GM23248 (cell line): ENCODE measurements at regions not wholly inside any gene's neighbourhood (a gene's known extent, or its start where the extent isn't known, plus 50 kb on each side); places are given as distances from the start of the nearest gene placed in this dataset.

Experiments used
- EZH2 ChIP-seq: fragments of 200-600 bp; sonication (generic); IDR thresholded peaks from 2 replicates; pipeline ENCODE4 v1.6.1; 2018; ENCODE audit warnings: antibody characterized with exemption, mild to moderate bottlenecking; ENCODE audit not compliant: insufficient read depth, poor library complexity, severe bottlenecking
- EZH2phosphoT487 ChIP-seq: fragments of 200-600 bp; sonication (generic); IDR thresholded peaks from 2 replicates; pipeline ENCODE4 v1.6.1; 2018; ENCODE audit warnings: antibody characterized with exemption, moderate library complexity, mild to moderate bottlenecking, low read depth; ENCODE audit not compliant: insufficient read depth

GRCh38 chr6:48027704-48028435 lies 83.1 kb downstream of the PTCHD4 start:
- no peak for TF ChIP-seq EZH2phosphoT487
- TF ChIP-seq EZH2: no peak
